ENCODE measurements at regions not wholly inside any gene's neighbourhood (a gene's known extent, or its start where the extent isn't known, plus 50 kb on each side); places are given as distances from the start of the nearest gene placed in this dataset.

DNA sequence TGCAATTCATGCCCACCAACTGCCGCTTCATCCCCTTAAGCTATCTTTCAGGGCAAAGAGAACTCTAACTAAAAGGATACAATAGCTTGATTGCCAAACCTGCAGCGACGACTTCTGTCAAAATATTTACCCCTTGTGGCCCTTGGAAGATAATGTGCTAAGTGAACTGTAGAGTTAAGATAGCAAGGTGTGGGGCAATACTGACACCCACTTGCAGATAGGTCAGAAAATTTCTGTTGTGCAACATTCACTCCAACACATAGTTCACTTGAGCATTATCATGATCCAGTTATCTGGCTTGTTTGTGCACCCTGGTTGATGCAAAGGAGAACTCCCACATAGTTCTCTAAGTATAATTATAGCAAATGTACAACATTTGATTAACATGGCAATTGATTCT lies 55.6 kb downstream of the RHOXF2B start:
- Histone ChIP-seq H3K9me2 (replicated peaks; ENCODE audit: low read length) (no peaks in the 10 kb centered on the region), H3K36me3 (ENCODE audit: low read depth, low read length) (no peaks in the 10 kb centered on the region), H3K9me3 (ENCODE audit: low read length) (no peaks in the 10 kb centered on the region), H3K4me2 (ENCODE audit: low read length) (no peak overlapping the region), H4K20me1 (ENCODE audit: low read length) (no peaks in the 10 kb centered on the region), H3K4me1 (ENCODE audit: insufficient read depth, low read length) (no peaks in the 10 kb centered on the region), H3K9ac (ENCODE audit: low read length) (no peak overlapping the region), H2AFZ (ENCODE audit: low read length) (no peak overlapping the region), H3K4me3 (ENCODE audit: low read length) (no peak overlapping the region), H3K27ac (ENCODE audit: low read length) (no peak overlapping the region), H3F3A (ENCODE audit: low read length, unreplicated experiment) (no peaks in the 10 kb centered on the region), H3K27me3 (ENCODE audit: low read length) (peaks cover 27% of the 10 kb centered on the region), H3K79me2 (ENCODE audit: low read length) (no peaks in the 10 kb centered on the region)
- no peak for TF ChIP-seq EZH2phosphoT487 (IDR thresholded peaks at IDR 0.05; ENCODE audit: borderline replicate concordance, low read length)
- no peak for TF ChIP-seq EZH2 (IDR thresholded peaks at IDR 0.05; ENCODE audit: low read length, unreplicated experiment)
- TF ChIP-seq, protein P1, sequence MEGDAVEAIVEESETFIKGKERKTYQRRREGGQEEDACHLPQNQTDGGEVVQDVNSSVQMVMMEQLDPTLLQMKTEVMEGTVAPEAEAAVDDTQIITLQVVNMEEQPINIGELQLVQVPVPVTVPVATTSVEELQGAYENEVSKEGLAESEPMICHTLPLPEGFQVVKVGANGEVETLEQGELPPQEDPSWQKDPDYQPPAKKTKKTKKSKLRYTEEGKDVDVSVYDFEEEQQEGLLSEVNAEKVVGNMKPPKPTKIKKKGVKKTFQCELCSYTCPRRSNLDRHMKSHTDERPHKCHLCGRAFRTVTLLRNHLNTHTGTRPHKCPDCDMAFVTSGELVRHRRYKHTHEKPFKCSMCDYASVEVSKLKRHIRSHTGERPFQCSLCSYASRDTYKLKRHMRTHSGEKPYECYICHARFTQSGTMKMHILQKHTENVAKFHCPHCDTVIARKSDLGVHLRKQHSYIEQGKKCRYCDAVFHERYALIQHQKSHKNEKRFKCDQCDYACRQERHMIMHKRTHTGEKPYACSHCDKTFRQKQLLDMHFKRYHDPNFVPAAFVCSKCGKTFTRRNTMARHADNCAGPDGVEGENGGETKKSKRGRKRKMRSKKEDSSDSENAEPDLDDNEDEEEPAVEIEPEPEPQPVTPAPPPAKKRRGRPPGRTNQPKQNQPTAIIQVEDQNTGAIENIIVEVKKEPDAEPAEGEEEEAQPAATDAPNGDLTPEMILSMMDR (conservative IDR thresholded peaks at IDR 0.05; ENCODE audit: low read depth, low read length), result no peak
- intact Hi-C loops (cut with micrococcal nuclease), result no loop called here
- ChIA-PET POLR2A (ENCODE audit: unreplicated experiment) (no interaction called here), CTCF (no interaction called here)
- ATAC-seq (no peak), DNase-seq (no peak)
- BruUV-seq (replicated peaks), result no TSS peak

DNA sequence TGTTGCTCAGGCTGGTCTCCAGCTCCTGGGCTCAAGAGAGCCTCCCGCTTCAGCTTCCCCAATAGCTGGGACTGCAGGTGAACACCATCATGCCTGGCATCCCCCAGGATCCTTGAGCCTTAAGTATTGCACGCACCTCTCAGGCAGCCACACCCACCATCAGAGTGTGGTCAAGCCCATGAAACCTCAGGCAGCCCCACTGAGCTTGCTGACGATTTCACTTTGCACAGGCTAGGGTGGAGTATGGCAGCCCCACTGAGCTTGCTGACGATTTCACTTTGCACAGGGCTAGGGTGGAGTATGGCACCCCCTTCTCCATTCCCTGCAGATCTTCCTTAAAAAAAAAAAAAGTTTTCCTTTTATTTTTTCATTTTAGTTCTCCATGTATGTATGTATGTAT lies 57.2 kb downstream of the RHOXF2B start:
- Histone ChIP-seq H2AFZ (ENCODE audit: low read length) (no peak overlapping the region), H3K4me1 (ENCODE audit: insufficient read depth, low read length) (no peaks in the 10 kb centered on the region), H3K79me2 (ENCODE audit: low read length) (no peaks in the 10 kb centered on the region), H3K4me3 (ENCODE audit: low read length) (no peak overlapping the region), H3K27me3 (ENCODE audit: low read length) (peaks cover 41% of the 10 kb centered on the region), H3K4me2 (ENCODE audit: low read length) (no peak overlapping the region), H3F3A (ENCODE audit: low read length, unreplicated experiment) (no peaks in the 10 kb centered on the region), H3K27ac (ENCODE audit: low read length) (no peak overlapping the region), H4K20me1 (ENCODE audit: low read length) (no peaks in the 10 kb centered on the region), H3K9ac (ENCODE audit: low read length) (no peak overlapping the region), H3K9me3 (ENCODE audit: low read length) (no peaks in the 10 kb centered on the region), H3K9me2 (replicated peaks; ENCODE audit: low read length) (no peaks in the 10 kb centered on the region), H3K36me3 (ENCODE audit: low read depth, low read length) (no peaks in the 10 kb centered on the region)
- BruUV-seq (replicated peaks), result no TSS peak
- no peak for DNase-seq
- ChIA-PET POLR2A (ENCODE audit: unreplicated experiment) (no interaction called here), CTCF (no interaction called here)
- no peak for ATAC-seq
- intact Hi-C loops (cut with micrococcal nuclease), result no loop called here
- TF ChIP-seq EZH2phosphoT487 (IDR thresholded peaks at IDR 0.05; ENCODE audit: borderline replicate concordance, low read length) (no peak), EZH2 (IDR thresholded peaks at IDR 0.05; ENCODE audit: low read length, unreplicated experiment) (no peak)
- TF ChIP-seq, protein P1 (conservative IDR thresholded peaks at IDR 0.05; ENCODE audit: low read depth, low read length), result no peak

- ChIA-PET CTCF (no interaction called here), POLR2A (ENCODE audit: unreplicated experiment) (no interaction called here)
- TF ChIP-seq, protein P1 (conservative IDR thresholded peaks at IDR 0.05; ENCODE audit: low read depth, low read length), result no peak
- TF ChIP-seq EZH2phosphoT487 (IDR thresholded peaks at IDR 0.05; ENCODE audit: borderline replicate concordance, low read length) (no peak), EZH2 (IDR thresholded peaks at IDR 0.05; ENCODE audit: low read length, unreplicated experiment) (no peak)
- Histone ChIP-seq H3K9me2 (replicated peaks; ENCODE audit: low read length) (no peaks in the 10 kb centered on the region), H3K4me2 (ENCODE audit: low read length) (no peak overlapping the region), H3K4me3 (ENCODE audit: low read length) (no peak overlapping the region), H3K27ac (ENCODE audit: low read length) (no peak overlapping the region), H3K36me3 (ENCODE audit: low read depth, low read length) (no peaks in the 10 kb centered on the region), H3K9me3 (ENCODE audit: low read length) (no peaks in the 10 kb centered on the region), H3K27me3 (ENCODE audit: low read length) (peaks cover 68% of the 10 kb centered on the region), H2AFZ (ENCODE audit: low read length) (no peak overlapping the region), H3F3A (ENCODE audit: low read length, unreplicated experiment) (no peaks in the 10 kb centered on the region), H3K9ac (ENCODE audit: low read length) (no peak overlapping the region), H3K4me1 (ENCODE audit: insufficient read depth, low read length) (no peaks in the 10 kb centered on the region), H3K79me2 (ENCODE audit: low read length) (no peaks in the 10 kb centered on the region), H4K20me1 (ENCODE audit: low read length) (no peaks in the 10 kb centered on the region)
- no TSS peak for BruUV-seq (replicated peaks)
- intact Hi-C loops (cut with micrococcal nuclease), result no loop called here
- DNase-seq (no peak), ATAC-seq (no peak)
Observed at GRCh38 chrX:120016068-120016441, 61.4 kb downstream of the RHOXF2B start.
